Skin epidermis (tissue), 12 donors: ENCODE measurements at regions not wholly inside any gene's neighbourhood (a gene's known extent, or its start where the extent isn't known, plus 50 kb on each side); places are given as distances from the start of the nearest gene placed in this dataset.

ENCODE experiments used
- H3K27ac ChIP-seq, 21 experiments: fragments of 200-600 bp; sonication (generic) in 11 of 21; one replicate each; pipeline ENCODE4 v1.5.0; 2020; ENCODE audit warnings: mild to moderate bottlenecking in 3 of 21, inconsistent platforms in 2 of 21, moderate library complexity in 2 of 21
- H3K4me3 ChIP-seq, 7 experiments: fragments of 200-600 bp; sonication (generic) in 2 of 7; one replicate each; pipeline ENCODE4 v1.5.0; 2020; ENCODE audit warnings: inconsistent platforms in 2 of 7, mild to moderate bottlenecking in 2 of 7, moderate library complexity in 1 of 7

GRCh38 chr2:163462993-163463392 is 272.8 kb downstream of the FIGN start:
- Histone ChIP-seq H3K27ac (no peak overlapping the region), H3K4me3 (no peak overlapping the region)

GRCh38 chr2:163459986-163460385 is 275.8 kb downstream of the FIGN start:
- H3K4me3 ChIP-seq = no peak overlapping the region
- H3K27ac ChIP-seq = no peak overlapping the region

- Histone ChIP-seq H3K4me3 (no peak overlapping the region), H3K27ac (no peak overlapping the region)
Observed at GRCh38 chr2:163456953-163457743, 278.7 kb downstream of the FIGN start.

- H3K27ac ChIP-seq = no peak overlapping the region
- H3K4me3 ChIP-seq = no peak overlapping the region
Observed at GRCh38 chr2:163455815-163456214, 280.0 kb downstream of the FIGN start.

GRCh38 chr2:163453920-163454319 is 281.9 kb downstream of the FIGN start:
- Histone ChIP-seq H3K27ac (no peak overlapping the region), H3K4me3 (no peak overlapping the region)

GRCh38 chr2:163441603-163442002 is 294.2 kb downstream of the FIGN start:
- H3K4me3 ChIP-seq = no peak overlapping the region
- H3K27ac ChIP-seq = no peak overlapping the region

- Histone ChIP-seq H3K27ac (no peak overlapping the region), H3K4me3 (no peak overlapping the region)
Observed at GRCh38 chr2:163436963-163437362, 298.8 kb downstream of the FIGN start.

- Histone ChIP-seq H3K27ac (no peak overlapping the region), H3K4me3 (no peak overlapping the region)
Observed at GRCh38 chr2:163428187-163428586, 307.6 kb downstream of the FIGN start.

GRCh38 chr2:163420604-163421003 is 315.2 kb downstream of the FIGN start:
- Histone ChIP-seq H3K27ac (no peak overlapping the region), H3K4me3 (no peak overlapping the region)

- Histone ChIP-seq H3K27ac (no peak overlapping the region), H3K4me3 (no peak overlapping the region)
Observed at GRCh38 chr2:163419000-163419830, 316.6 kb downstream of the FIGN start.

- H3K4me3 ChIP-seq = no peak overlapping the region
- H3K27ac ChIP-seq = no peak overlapping the region
Observed at GRCh38 chr2:163417596-163418337, 318.0 kb downstream of the FIGN start.

GRCh38 chr2:163414121-163414520 is 321.7 kb downstream of the FIGN start:
- H3K4me3 ChIP-seq = no peak overlapping the region
- H3K27ac ChIP-seq = no peak overlapping the region

GRCh38 chr2:163407296-163407695 is 328.5 kb downstream of the FIGN start:
- no peak overlapping the region for H3K4me3 ChIP-seq
- no peak overlapping the region for H3K27ac ChIP-seq

- no peak overlapping the region for H3K4me3 ChIP-seq
- no peak overlapping the region for H3K27ac ChIP-seq
Observed at GRCh38 chr2:163405298-163405697, 330.5 kb downstream of the FIGN start.

GRCh38 chr2:163401481-163401880 is 334.3 kb downstream of the FIGN start:
- no peak overlapping the region for H3K27ac ChIP-seq
- H3K4me3 ChIP-seq = no peak overlapping the region

GRCh38 chr2:163397451-163397850 is 338.4 kb downstream of the FIGN start:
- H3K27ac ChIP-seq = no peak overlapping the region
- H3K4me3 ChIP-seq = no peak overlapping the region

- no peak overlapping the region for H3K27ac ChIP-seq
- no peak overlapping the region for H3K4me3 ChIP-seq
Observed at GRCh38 chr2:163395602-163396001, 340.2 kb downstream of the FIGN start.

GRCh38 chr2:163389838-163390237 is 346.0 kb downstream of the FIGN start:
- no peak overlapping the region for H3K27ac ChIP-seq
- H3K4me3 ChIP-seq = no peak overlapping the region

- Histone ChIP-seq H3K4me3 (no peak overlapping the region), H3K27ac (no peak overlapping the region)
Observed at GRCh38 chr2:163375472-163375871, 360.3 kb downstream of the FIGN start.

GRCh38 chr2:163375070-163375469 is 360.7 kb downstream of the FIGN start:
- no peak overlapping the region for H3K27ac ChIP-seq
- H3K4me3 ChIP-seq = no peak overlapping the region
